ENCODE measurements at regions not wholly inside any gene's neighbourhood (a gene's known extent, or its start where the extent isn't known, plus 50 kb on each side); places are given as distances from the start of the nearest gene placed in this dataset.

GRCh38 chr11:45560155-45560912 is 105.1 kb downstream of the CHST1 start:
- no peak overlapping the region for H3K27ac ChIP-seq (ENCODE audit: low read depth in 2 of 2, low read length in 1 of 2)
- peaks cover 0 to 11% of the 10 kb centered on the region in 2 experiments; a peak in 1 of 4 replicates for H3K4me1 ChIP-seq (ENCODE audit: control insufficient read depth in 1 of 2, insufficient read depth in 2 of 2, low read depth in 1 of 2, low read length in 1 of 2)
- DNase-seq, result peak; percentile 71
- H3K9me3 ChIP-seq, result no peaks in the 10 kb centered on the region
- H2AFZ ChIP-seq (ENCODE audit: low read depth), result no peak overlapping the region
- no peaks in the 10 kb centered on the region for H3K9me2 ChIP-seq
- H3F3A ChIP-seq (replicated peaks; ENCODE audit: insufficient read depth), result no peaks in the 10 kb centered on the region
- ChIA-PET CTCF (interaction anchor here (0.7 to 3.3 kb wide), 5 partner anchors 8 to 211 kb away, joined by 3 to 10 read pairs (median 3); no protein-coding TSS in a partner anchor), POLR2A (no interaction called here)
- no peaks in the 10 kb centered on the region for H4K20me1 ChIP-seq (ENCODE audit: insufficient read depth)
- TF ChIP-seq EP300 (IDR thresholded peaks at IDR 0.05; ENCODE audit: borderline replicate concordance in 1 of 2, low read depth in 1 of 2, low read length in 1 of 2), result no peak
- no peak for TF ChIP-seq PBX3 (IDR thresholded peaks at IDR 0.05)
- TF ChIP-seq FOXJ3 (CRISPR knock-in tag; IDR thresholded peaks at IDR 0.05), result no peak
- H3K36me3 ChIP-seq (replicated peaks in 1 of 2; ENCODE audit: control insufficient read depth in 1 of 2, insufficient read depth in 2 of 2, low read length in 1 of 2), result no peaks in the 10 kb centered on the region
- no peak overlapping the region for H3K9ac ChIP-seq
- no peaks in the 10 kb centered on the region for H3K79me2 ChIP-seq (ENCODE audit: insufficient read depth)
- 41% methylated on average over 10 of the region's 10 CpGs for WGBS (ENCODE audit: low lambda C conversion rate)
- no peak overlapping the region for H3K4me2 ChIP-seq
- H3K27me3 ChIP-seq (ENCODE audit: insufficient read depth), result no peaks in the 10 kb centered on the region; the same call in 1 of the 2 replicates
- H3K4me3 ChIP-seq (ENCODE audit: low read depth in 2 of 2, low read length in 1 of 2), result no peak overlapping the region

- Histone ChIP-seq H3K27me3 (ENCODE audit: insufficient read depth) (no peaks in the 10 kb centered on the region; the same call in 1 of the 2 replicates), H3K36me3 (replicated peaks in 1 of 2; ENCODE audit: control insufficient read depth in 1 of 2, insufficient read depth in 2 of 2, low read length in 1 of 2) (no peaks in the 10 kb centered on the region), H3K9me3 (no peaks in the 10 kb centered on the region), H3K4me3 (ENCODE audit: low read depth in 2 of 2, low read length in 1 of 2) (no peak overlapping the region), H3F3A (replicated peaks; ENCODE audit: insufficient read depth) (no peaks in the 10 kb centered on the region), H3K9ac (no peak overlapping the region), H3K9me2 (no peaks in the 10 kb centered on the region), H3K4me2 (no peak overlapping the region), H4K20me1 (ENCODE audit: insufficient read depth) (no peaks in the 10 kb centered on the region), H3K27ac (ENCODE audit: low read depth in 2 of 2, low read length in 1 of 2) (no peak overlapping the region), H2AFZ (ENCODE audit: low read depth) (no peak overlapping the region), H3K4me1 (ENCODE audit: control insufficient read depth in 1 of 2, insufficient read depth in 2 of 2, low read depth in 1 of 2, low read length in 1 of 2) (peaks cover 0 to 11% of the 10 kb centered on the region in 2 experiments; a peak in 1 of 4 replicates), H3K79me2 (ENCODE audit: insufficient read depth) (no peaks in the 10 kb centered on the region)
- ChIA-PET CTCF (no interaction called here), POLR2A (no interaction called here)
- 57% methylated on average over 9 of the region's 10 CpGs for WGBS (ENCODE audit: low lambda C conversion rate)
- DNase-seq, result no peak
- no peak for TF ChIP-seq PBX3 (IDR thresholded peaks at IDR 0.05)
- TF ChIP-seq REST (IDR thresholded peaks at IDR 0.05; ENCODE audit: low read depth, low read length), result no peak
- TF ChIP-seq RAD21 (IDR thresholded peaks at IDR 0.05; ENCODE audit: low read length), result no peak
- no peak for TF ChIP-seq TEAD4 (IDR thresholded peaks at IDR 0.05; ENCODE audit: borderline replicate concordance, insufficient read depth)
- no peak for TF ChIP-seq NRF1 (IDR thresholded peaks at IDR 0.05; ENCODE audit: low read depth, low read length)
- no peak for TF ChIP-seq RXRA (IDR thresholded peaks at IDR 0.05; ENCODE audit: borderline replicate concordance, low read depth)
- no peak for TF ChIP-seq SIN3A (IDR thresholded peaks at IDR 0.05; ENCODE audit: borderline replicate concordance, low read depth, low read length)
These were observed 108.3 kb downstream of the CHST1 start for GRCh38 chr11:45556851-45557707.
